ENCODE measurements at regions not wholly inside any gene's neighbourhood (a gene's known extent, or its start where the extent isn't known, plus 50 kb on each side); places are given as distances from the start of the nearest gene placed in this dataset.
"Not testable (repeated sequence)": the region's sequence is repeated elsewhere in the genome, so short reads cannot be mapped to it uniquely, and the experiment has no call there.

GRCh38 chr17:54353789-54354525, 531.2 kb downstream of the KIF2B start:
- Mint-ChIP-seq H3K27me3 (no peaks in the 10 kb centered on the region), H3K27ac (no peak overlapping the region), H3K36me3 (no peaks in the 10 kb centered on the region), H3K4me1 (no peaks in the 10 kb centered on the region), H3K4me3 (no peak overlapping the region), H3K9me3 (peaks cover 11% of the 10 kb centered on the region)
- ATAC-seq (ENCODE audit: low read depth) = no peak
- no peak for DNase-seq
- POLR2A ChIA-PET = no interaction called here

DNA sequence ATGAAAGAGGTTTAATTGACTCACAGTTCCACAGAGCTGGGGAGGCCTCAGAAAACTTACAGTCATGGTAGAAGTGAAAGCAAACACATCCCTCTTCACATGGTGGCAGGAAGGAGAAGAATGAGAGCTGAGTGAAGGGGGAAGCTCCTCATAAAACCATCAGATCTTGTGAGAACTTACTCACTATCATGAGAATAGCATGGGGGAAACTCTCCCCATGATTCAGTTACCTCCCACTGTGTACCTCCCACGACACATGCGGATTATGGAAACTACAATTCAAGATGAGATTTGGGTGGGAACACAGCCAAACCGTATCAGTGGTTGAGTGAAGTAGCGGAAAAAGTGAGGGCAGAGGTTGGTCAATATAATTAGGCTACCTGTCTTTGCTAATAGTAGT, 538.3 kb downstream of the KIF2B start:
- H3K9me3 Mint-ChIP-seq; H3K4me1 Mint-ChIP-seq; ATAC-seq (ENCODE audit: low read depth); H3K4me3 Mint-ChIP-seq; H3K36me3 Mint-ChIP-seq; POLR2A ChIA-PET; H3K27ac Mint-ChIP-seq; H3K27me3 Mint-ChIP-seq; DNase-seq: not testable (repeated sequence)

- ATAC-seq (ENCODE audit: low read depth) = no peak
- no peak overlapping the region for H3K4me3 Mint-ChIP-seq
- no peaks in the 10 kb centered on the region for H3K36me3 Mint-ChIP-seq
- no peaks in the 10 kb centered on the region for H3K27me3 Mint-ChIP-seq
- H3K9me3 Mint-ChIP-seq = peaks cover 3% of the 10 kb centered on the region
- no peak overlapping the region for H3K27ac Mint-ChIP-seq
- no peaks in the 10 kb centered on the region for H3K4me1 Mint-ChIP-seq
- POLR2A ChIA-PET = no interaction called here
- DNase-seq = no peak
Observed at GRCh38 chr17:54368906-54369305, 531.7 kb upstream of the TOM1L1 start.

- no peaks in the 10 kb centered on the region for H3K4me1 Mint-ChIP-seq
- POLR2A ChIA-PET = no interaction called here
- H3K27me3 Mint-ChIP-seq = no peaks in the 10 kb centered on the region
- no peak for ATAC-seq (ENCODE audit: low read depth)
- H3K27ac Mint-ChIP-seq = no peak overlapping the region
- H3K9me3 Mint-ChIP-seq = peaks cover 5% of the 10 kb centered on the region
- no peak overlapping the region for H3K4me3 Mint-ChIP-seq
- no peaks in the 10 kb centered on the region for H3K36me3 Mint-ChIP-seq
- no peak for DNase-seq
Observed at GRCh38 chr17:54372069-54372749, 528.4 kb upstream of the TOM1L1 start.

GRCh38 chr17:54373970-54374369, 526.7 kb upstream of the TOM1L1 start:
- DNase-seq (no peak), ATAC-seq (ENCODE audit: low read depth) (no peak)
- no peak overlapping the region for H3K27ac Mint-ChIP-seq
- H3K4me1 Mint-ChIP-seq = no peaks in the 10 kb centered on the region
- peaks cover 9% of the 10 kb centered on the region for H3K9me3 Mint-ChIP-seq
- no peaks in the 10 kb centered on the region for H3K36me3 Mint-ChIP-seq
- POLR2A ChIA-PET = no interaction called here
- no peaks in the 10 kb centered on the region for H3K27me3 Mint-ChIP-seq
- H3K4me3 Mint-ChIP-seq = no peak overlapping the region

DNA sequence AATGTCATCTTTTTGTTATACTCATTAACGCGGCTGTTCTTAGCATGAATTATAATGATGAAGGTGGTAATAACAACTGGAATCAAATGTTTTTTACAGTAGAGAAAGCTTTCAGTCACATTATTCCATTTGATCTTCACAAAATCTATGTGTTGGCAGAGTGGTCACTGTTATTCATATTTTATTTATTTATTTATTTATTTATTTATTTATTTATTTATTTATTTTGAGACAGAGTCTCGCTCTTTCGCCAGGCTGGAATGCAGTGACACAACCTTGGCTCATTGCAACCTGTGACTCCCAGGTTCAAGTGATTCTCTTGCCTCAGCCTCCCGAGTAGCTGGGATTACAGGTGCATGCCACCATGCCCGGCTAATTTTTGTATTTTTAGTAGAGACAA, 524.2 kb upstream of the TOM1L1 start:
- H3K27me3 Mint-ChIP-seq; H3K36me3 Mint-ChIP-seq; H3K27ac Mint-ChIP-seq; H3K9me3 Mint-ChIP-seq; H3K4me3 Mint-ChIP-seq; POLR2A ChIA-PET; ATAC-seq (ENCODE audit: low read depth); DNase-seq; H3K4me1 Mint-ChIP-seq: not testable (repeated sequence)

DNA sequence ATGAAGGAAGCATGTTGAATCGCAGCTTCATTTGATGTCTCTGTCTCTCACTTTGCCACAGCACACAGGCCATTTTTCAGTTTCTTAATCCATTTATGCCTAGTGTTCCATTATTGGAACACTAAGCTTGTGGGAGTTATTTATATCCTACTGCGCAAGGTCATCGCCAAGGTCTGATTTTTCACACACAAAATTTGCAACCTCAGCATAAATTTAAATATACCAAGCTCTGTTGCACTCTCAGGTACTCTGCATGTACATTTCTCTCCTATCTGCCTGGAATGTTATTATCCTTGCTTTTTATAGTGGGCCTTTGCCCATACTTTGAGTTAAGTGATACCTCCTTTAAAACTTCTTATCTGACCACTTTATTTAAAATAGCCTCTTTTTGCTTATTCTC, 519.2 kb upstream of the TOM1L1 start:
- Mint-ChIP-seq H3K36me3 (no peaks in the 10 kb centered on the region), H3K27me3 (no peaks in the 10 kb centered on the region), H3K4me1 (no peaks in the 10 kb centered on the region), H3K9me3 (peaks cover 10% of the 10 kb centered on the region), H3K4me3 (no peak overlapping the region), H3K27ac (no peak overlapping the region)
- POLR2A ChIA-PET = no interaction called here
- no peak for ATAC-seq (ENCODE audit: low read depth)
- DNase-seq = no peak

- DNase-seq = no peak
- Mint-ChIP-seq H3K9me3 (peaks cover 3% of the 10 kb centered on the region), H3K4me1 (no peaks in the 10 kb centered on the region), H3K36me3 (no peaks in the 10 kb centered on the region), H3K27ac (no peak overlapping the region), H3K4me3 (no peak overlapping the region), H3K27me3 (no peaks in the 10 kb centered on the region)
- POLR2A ChIA-PET = no interaction called here
- ATAC-seq (ENCODE audit: low read depth) = no peak
Observed at GRCh38 chr17:54404259-54404658, 496.4 kb upstream of the TOM1L1 start.

- no peak for ATAC-seq (ENCODE audit: low read depth)
- H3K36me3 Mint-ChIP-seq = no peaks in the 10 kb centered on the region
- H3K27me3 Mint-ChIP-seq = no peaks in the 10 kb centered on the region
Observed at GRCh38 chr17:54405826-54406225, 494.8 kb upstream of the TOM1L1 start.

DNA sequence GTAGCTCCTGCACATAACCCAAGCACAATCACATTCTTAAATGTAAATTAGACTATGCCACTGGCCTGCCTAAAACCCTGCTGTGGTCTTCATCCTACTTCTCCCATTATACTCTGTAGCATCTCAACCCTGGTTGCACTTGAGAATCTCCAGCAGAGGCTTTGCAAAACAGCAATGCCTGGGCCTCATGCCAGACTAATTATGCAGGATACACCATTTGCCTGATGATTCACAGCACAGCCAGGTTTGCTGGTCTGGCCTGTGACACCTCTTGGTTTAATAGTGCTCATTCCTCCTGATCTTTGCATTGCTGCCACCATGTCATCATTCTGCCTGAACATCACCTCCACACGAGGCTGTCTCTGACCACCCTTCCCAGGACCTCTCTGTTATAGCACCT, 491.9 kb upstream of the TOM1L1 start:
- DNase-seq (no peak), ATAC-seq (ENCODE audit: low read depth) (no peak)
- Mint-ChIP-seq H3K4me3 (no peak overlapping the region), H3K9me3 (peaks cover 1% of the 10 kb centered on the region), H3K27me3 (no peaks in the 10 kb centered on the region), H3K4me1 (no peaks in the 10 kb centered on the region), H3K36me3 (no peaks in the 10 kb centered on the region), H3K27ac (no peak overlapping the region)
- POLR2A ChIA-PET = no interaction called here

More at GRCh38 chr17:54405826-54406225, 494.8 kb upstream of the TOM1L1 start:
- Mint-ChIP-seq H3K27ac (no peak overlapping the region), H3K9me3 (peaks cover 3% of the 10 kb centered on the region), H3K4me3 (no peak overlapping the region), H3K4me1 (no peaks in the 10 kb centered on the region)
- POLR2A ChIA-PET = no interaction called here
- DNase-seq = no peak

DNA sequence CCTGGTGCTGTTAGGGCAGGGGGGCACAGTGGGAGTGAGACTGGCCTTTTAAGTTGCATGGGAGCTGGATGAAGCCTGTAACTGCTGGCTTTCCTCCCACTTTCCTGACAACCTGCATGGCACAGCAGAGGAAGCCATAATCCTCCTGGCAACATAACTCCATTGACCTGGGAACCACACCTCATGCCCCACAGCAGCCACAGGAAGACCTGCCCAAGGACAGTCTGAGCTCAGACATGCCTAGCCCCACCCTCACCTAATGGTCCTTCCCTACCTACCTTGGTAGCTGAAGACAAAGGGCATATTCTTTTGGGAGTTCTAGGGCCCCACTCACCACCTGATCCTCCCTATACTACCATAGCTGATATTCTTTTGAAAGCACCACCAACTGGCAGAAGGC, 482.2 kb upstream of the TOM1L1 start:
- Mint-ChIP-seq H3K36me3 (no peaks in the 10 kb centered on the region), H3K4me1 (no peaks in the 10 kb centered on the region), H3K27me3 (no peaks in the 10 kb centered on the region), H3K4me3 (no peak overlapping the region), H3K9me3 (peaks cover 5% of the 10 kb centered on the region), H3K27ac (no peak overlapping the region)
- POLR2A ChIA-PET = no interaction called here
- no peak for DNase-seq
- no peak for ATAC-seq (ENCODE audit: low read depth)

DNA sequence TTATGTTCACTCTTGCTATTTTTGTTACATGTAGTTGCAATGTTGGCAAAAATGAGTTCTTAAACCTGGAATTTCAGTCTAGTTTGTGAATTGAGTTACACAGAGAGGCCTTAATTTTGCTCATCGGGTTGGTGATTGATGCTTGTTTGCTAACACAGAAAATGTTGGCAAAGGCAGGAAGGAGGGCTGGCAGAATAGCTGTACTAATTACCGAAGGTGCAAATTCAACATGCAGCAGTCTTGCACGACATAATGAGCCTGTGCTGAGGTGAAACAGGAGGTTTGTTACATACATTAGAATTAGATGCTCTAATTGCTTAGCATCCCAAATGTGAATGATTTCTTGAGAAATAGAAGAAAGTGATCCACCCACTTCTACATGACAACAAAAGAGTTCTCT, 475.0 kb upstream of the TOM1L1 start:
- peaks cover 8% of the 10 kb centered on the region for H3K9me3 Mint-ChIP-seq
- H3K4me3 Mint-ChIP-seq = no peak overlapping the region
- no peaks in the 10 kb centered on the region for H3K4me1 Mint-ChIP-seq
- H3K27me3 Mint-ChIP-seq = no peaks in the 10 kb centered on the region
- H3K36me3 Mint-ChIP-seq = no peaks in the 10 kb centered on the region
- POLR2A ChIA-PET = no interaction called here
- H3K27ac Mint-ChIP-seq = no peak overlapping the region
- ATAC-seq (ENCODE audit: low read depth) = no peak
- no peak for DNase-seq

DNA sequence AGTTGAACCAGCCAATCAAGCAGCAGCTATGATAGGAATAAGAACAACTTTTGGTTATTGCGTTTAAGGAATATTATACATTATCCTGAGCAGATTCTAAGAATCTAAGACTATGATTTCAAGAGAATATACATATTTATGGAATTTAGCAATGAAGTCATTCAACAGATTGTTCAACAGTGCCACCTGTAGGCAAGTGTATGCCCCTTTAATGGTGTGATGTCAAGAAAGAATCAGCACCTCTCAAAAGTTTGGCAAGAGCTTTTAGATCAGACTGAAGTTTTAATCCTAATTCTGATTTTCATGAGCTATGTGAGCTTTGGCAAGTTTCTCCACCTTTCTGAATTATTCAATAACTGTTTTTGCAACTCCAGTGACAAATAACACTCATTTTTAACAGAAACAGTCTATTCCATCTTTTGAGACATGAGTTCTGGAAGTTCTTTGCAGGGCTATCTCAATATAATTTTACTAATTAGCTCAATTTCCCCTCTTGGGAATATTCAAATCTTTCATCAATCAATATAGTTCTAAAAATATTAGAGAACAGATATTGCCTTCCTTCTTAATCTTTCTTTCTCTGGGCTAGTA, 474.3 kb upstream of the TOM1L1 start:
- Mint-ChIP-seq H3K27me3 (no peaks in the 10 kb centered on the region), H3K9me3 (peaks cover 8% of the 10 kb centered on the region), H3K27ac (no peak overlapping the region), H3K4me1 (no peaks in the 10 kb centered on the region), H3K4me3 (no peak overlapping the region), H3K36me3 (no peaks in the 10 kb centered on the region)
- POLR2A ChIA-PET = no interaction called here
- DNase-seq (no peak), ATAC-seq (ENCODE audit: low read depth) (no peak)

- Mint-ChIP-seq H3K36me3 (no peaks in the 10 kb centered on the region), H3K27ac (no peak overlapping the region), H3K27me3 (no peaks in the 10 kb centered on the region), H3K4me1 (no peaks in the 10 kb centered on the region), H3K4me3 (no peak overlapping the region), H3K9me3 (peaks cover 5% of the 10 kb centered on the region)
- DNase-seq (no peak), ATAC-seq (ENCODE audit: low read depth) (no peak)
- POLR2A ChIA-PET = no interaction called here
Observed at GRCh38 chr17:54435966-54436365, 464.7 kb upstream of the TOM1L1 start.

All from activated naive CD8-positive, alpha-beta T cell treated with anti-CD3 and anti-CD28 coated beads, Interleukin-2, amount 10 ng/mL, durations not matched to agents 7 days and 5 days (primary cell).